H1 (cell line): ENCODE measurements at regions not wholly inside any gene's neighbourhood (a gene's known extent, or its start where the extent isn't known, plus 50 kb on each side); places are given as distances from the start of the nearest gene placed in this dataset.

Experiments
- CTCF ChIA-PET: fragments of 300-600 bp; sonication (Branson Sonifier 250); formaldehyde crosslinking; loops from one replicate; lab custom pipeline; 2021; ENCODE audit not compliant: partially characterized antibody; lab: Charles Lee
- POLR2A ChIA-PET: fragments of 300-600 bp; sonication (Branson Sonifier 250); formaldehyde crosslinking; loops from one replicate; lab custom pipeline; 2021; ENCODE audit warnings: inconsistent platforms; ENCODE audit not compliant: partially characterized antibody; lab: Charles Lee
- DNase-seq, 2 experiments: peaks; one replicate each; pipeline versions ENCODE4 v3.0.0 to v3.0.0-alpha.2; 2010 to 2022; ENCODE audit warnings: low spot score in 2 of 2, low read depth in 1 of 2, mixed read lengths in 1 of 2
- FAIRE-seq: peaks from 2 replicates; lab custom pipeline; 2011; peaks lifted over from hg19 to GRCh38; lab: Jason Lieb, UNC
- H2AFZ ChIP-seq: 2 replicates; pipeline ENCODE4 v1.8.1; 2012; ENCODE audit warnings: low read length, inconsistent platforms
- H2AK5ac ChIP-seq: 2 replicates; pipeline ENCODE4 v1.6.1; 2013; ENCODE audit warnings: low read depth, low read length
- H2BK120ac ChIP-seq: replicated peaks from 2 replicates; pipeline ENCODE3; 2013; ENCODE audit warnings: low read depth, low read length, inconsistent platforms
- H2BK12ac ChIP-seq: 2 replicates; pipeline ENCODE4 v1.6.1; 2013; ENCODE audit warnings: low read depth, low read length
- H2BK15ac ChIP-seq: 2 replicates; pipeline ENCODE4 v1.6.1; 2013; ENCODE audit warnings: low read length
- H2BK20ac ChIP-seq: 2 replicates; pipeline ENCODE4 v1.6.1; 2013; ENCODE audit warnings: low read length
- H2BK5ac ChIP-seq: 2 replicates; pipeline ENCODE4 v1.6.1; 2013; ENCODE audit warnings: low read depth, low read length
- H3K14ac ChIP-seq: 2 replicates; pipeline ENCODE4 v1.6.1; 2013; ENCODE audit warnings: inconsistent platforms; ENCODE audit not compliant: insufficient read length
- H3K18ac ChIP-seq: 2 replicates; pipeline ENCODE4 v1.6.1; 2013; ENCODE audit warnings: low read length; ENCODE audit errors: extremely low read depth
- H3K23ac ChIP-seq: 2 replicates; pipeline ENCODE4 v1.6.1; 2013; ENCODE audit warnings: inconsistent platforms; ENCODE audit not compliant: insufficient read length
- H3K23me2 ChIP-seq: 2 replicates; pipeline ENCODE4 v1.6.1; 2013; ENCODE audit warnings: low read depth, low read length
- H3K27ac ChIP-seq: 2 replicates; pipeline ENCODE4 v1.6.1; 2011; ENCODE audit warnings: low read depth, low read length, inconsistent platforms
- H3K27me3 ChIP-seq, 4 experiments: replicated peaks in 1 of 4; 1 replicate in 1 of 4; 2 replicates in 3 of 4; pipeline versions ENCODE4 v1.6.1 to v1.8.1; 2011 to 2013; ENCODE audit warnings: low read length in 3 of 4, mild to moderate bottlenecking in 3 of 4, inconsistent platforms in 2 of 4, mixed read lengths in 2 of 4, moderate library complexity in 1 of 4; ENCODE audit not compliant: control insufficient read depth in 3 of 4, insufficient read depth in 3 of 4; ENCODE audit errors: extremely low read depth in 1 of 4
- H3K36me3 ChIP-seq, 4 experiments: 2 replicates each; pipeline versions ENCODE4 v1.6.1 to v1.8.1; 2011 to 2013; ENCODE audit warnings: mild to moderate bottlenecking in 4 of 4, low read length in 3 of 4, moderate library complexity in 2 of 4, control low read depth in 1 of 4, inconsistent platforms in 1 of 4; ENCODE audit not compliant: insufficient read depth in 4 of 4, control insufficient read depth in 2 of 4
- H3K4ac ChIP-seq: replicated peaks from 2 replicates; pipeline ENCODE3; 2013; ENCODE audit warnings: low read length, low read depth, mixed read lengths, inconsistent platforms; ENCODE audit not compliant: insufficient read length
- H3K4me1 ChIP-seq, 4 experiments: replicated peaks in 1 of 4; 1 replicate in 1 of 4; 2 replicates in 3 of 4; pipeline versions ENCODE4 v1.6.1 to v1.8.1; 2011 to 2013; ENCODE audit warnings: low read length in 3 of 4, inconsistent platforms in 2 of 4, mixed read lengths in 1 of 4; ENCODE audit not compliant: insufficient read depth in 4 of 4, control insufficient read depth in 3 of 4
- H3K4me2 ChIP-seq, 2 experiments: 2 replicates each; pipeline versions ENCODE4 v1.6.1 to v1.8.1; 2011 to 2013; ENCODE audit warnings: low read depth in 2 of 2, low read length in 2 of 2, control low read depth in 1 of 2, inconsistent platforms in 1 of 2, mild to moderate bottlenecking in 1 of 2; ENCODE audit not compliant: insufficient read depth in 1 of 2
- H3K4me3 ChIP-seq, 4 experiments: fragments of 200-600, 300-600 bp in 1 of 4; sonication (generic), shearing (Covaris generic), sonication (Bioruptor Twin) in 1 of 4; 2 replicates each; pipeline versions ENCODE4 v1.5.1 to v1.8.1; 2011 to 2016; ENCODE audit warnings: low read length in 4 of 4, low read depth in 3 of 4, control low read depth in 2 of 4, inconsistent platforms in 2 of 4, mild to moderate bottlenecking in 2 of 4, mixed read lengths in 1 of 4, moderate library complexity in 1 of 4; ENCODE audit not compliant: insufficient read depth in 2 of 4; ENCODE audit errors: extremely low read depth in 1 of 4
- H3K56ac ChIP-seq: replicated peaks from 2 replicates; pipeline ENCODE3; 2013; ENCODE audit warnings: low read depth, mild to moderate bottlenecking, mixed read lengths, low read length, inconsistent platforms; ENCODE audit not compliant: insufficient read length
- H3K79me1 ChIP-seq: 2 replicates; pipeline ENCODE4 v1.6.1; 2013; ENCODE audit warnings: low read depth, low read length, control low read depth
- H3K79me2 ChIP-seq, 2 experiments: 2 replicates each; pipeline versions ENCODE4 v1.6.1 to v1.8.1; 2012 to 2013; ENCODE audit warnings: low read length in 2 of 2, mild to moderate bottlenecking in 2 of 2, inconsistent platforms in 1 of 2; ENCODE audit not compliant: insufficient read depth in 2 of 2, control insufficient read depth in 1 of 2
- H3K9ac ChIP-seq, 4 experiments: replicated peaks in 1 of 4; 1 replicate in 1 of 4; 2 replicates in 3 of 4; pipeline versions ENCODE4 v1.6.1 to v1.8.1; 2011 to 2013; ENCODE audit warnings: low read depth in 3 of 4, low read length in 3 of 4, control low read depth in 2 of 4, mild to moderate bottlenecking in 2 of 4, moderate library complexity in 2 of 4, inconsistent platforms in 1 of 4; ENCODE audit errors: extremely low read depth in 1 of 4
- H3K9me3 ChIP-seq, 2 experiments: 2 replicates each; pipeline versions ENCODE4 v1.6.1 to v1.8.1; 2012 to 2013; ENCODE audit warnings: mild to moderate bottlenecking in 2 of 2, moderate library complexity in 2 of 2, control low read depth in 1 of 2, inconsistent platforms in 1 of 2, low read depth in 1 of 2, low read length in 1 of 2, mixed read lengths in 1 of 2; ENCODE audit not compliant: insufficient read depth in 2 of 2
- H4K20me1 ChIP-seq, 2 experiments: replicated peaks in 1 of 2; 2 replicates each; pipeline versions ENCODE3 to v1.8.1; 2011 to 2013; ENCODE audit warnings: inconsistent platforms in 2 of 2, low read length in 2 of 2, mild to moderate bottlenecking in 1 of 2; ENCODE audit not compliant: insufficient read depth in 2 of 2, control insufficient read depth in 1 of 2
- H4K5ac ChIP-seq: 2 replicates; pipeline ENCODE4 v1.6.1; 2013; ENCODE audit warnings: low read length, low read depth, mixed read lengths, inconsistent platforms; ENCODE audit not compliant: insufficient read length
- H4K8ac ChIP-seq: 2 replicates; pipeline ENCODE4 v1.8.0; 2013; ENCODE audit warnings: mild to moderate bottlenecking, moderate library complexity, low read length, inconsistent platforms; ENCODE audit not compliant: insufficient read depth; ENCODE audit errors: extremely low read depth
- H4K91ac ChIP-seq: replicated peaks from 2 replicates; pipeline ENCODE3; 2013; ENCODE audit warnings: low read length, mixed read lengths, inconsistent platforms; ENCODE audit not compliant: insufficient read length
- BRCA1 ChIP-seq: IDR thresholded peaks from 2 replicates; pipeline ENCODE4 v1.6.1; 2012; ENCODE audit warnings: low read depth, low read length, improper control_type of control experiment
- CBX5 ChIP-seq: fragments of 300-800, 300-1000 bp; sonication (generic); IDR thresholded peaks from 2 replicates; pipeline ENCODE4 v1.7.1; 2016; ENCODE audit warnings: antibody characterized with exemption, low read length, low read depth
- CHD1 ChIP-seq: IDR thresholded peaks from 2 replicates; pipeline ENCODE4 v1.6.1; 2012; ENCODE audit warnings: low read depth, low read length, improper control_type of control experiment
- CHD2 ChIP-seq: IDR thresholded peaks from 2 replicates; pipeline ENCODE4 v1.6.1; 2012; ENCODE audit warnings: low read length, improper control_type of control experiment
- CREB1 ChIP-seq: IDR thresholded peaks from 2 replicates; pipeline ENCODE4 v1.6.1; 2012; ENCODE audit warnings: inconsistent platforms
- EZH2 ChIP-seq: fragments of 200-600 bp; sonication (generic); IDR thresholded peaks from 2 replicates; pipeline ENCODE4 v1.7.1; 2012; ENCODE audit warnings: low read depth, mild to moderate bottlenecking, moderate library complexity, low read length, inconsistent platforms; ENCODE audit not compliant: severe bottlenecking
- KDM1A ChIP-seq: fragments of 200-600, 300-600 bp; sonication (generic); IDR thresholded peaks from 2 replicates; pipeline ENCODE4 v1.7.1; 2016; ENCODE audit warnings: mild to moderate bottlenecking, low read length, borderline replicate concordance
- POLR2A ChIP-seq, 2 experiments: IDR thresholded peaks; 1 replicate in 1 of 2; 2 replicates in 1 of 2; pipeline ENCODE4 v1.6.1; 2011; ENCODE audit warnings: low read depth in 2 of 2, low read length in 2 of 2, mild to moderate bottlenecking in 2 of 2; ENCODE audit errors: control extremely low read depth in 1 of 2
- POLR2AphosphoS5 ChIP-seq: IDR thresholded peaks from 2 replicates; pipeline ENCODE4 v1.6.1; 2011; ENCODE audit warnings: low read depth, low read length
- RFX5 ChIP-seq: IDR thresholded peaks from 2 replicates; pipeline ENCODE4 v1.6.1; 2011; ENCODE audit warnings: low read depth, low read length, improper control_type of control experiment, borderline replicate concordance
- SIN3A ChIP-seq, 2 experiments: IDR thresholded peaks in 1 of 2; conservative IDR thresholded peaks in 1 of 2; 2 replicates each; pipeline ENCODE4 v1.6.1; 2011 to 2012; ENCODE audit warnings: low read length in 2 of 2, improper control_type of control experiment in 1 of 2, low read depth in 1 of 2, mild to moderate bottlenecking in 1 of 2
- SIRT6 ChIP-seq: IDR thresholded peaks from one replicate; pipeline ENCODE4 v1.7.1; 2012; ENCODE audit warnings: low read length, inconsistent platforms
- SP4 ChIP-seq: IDR thresholded peaks from 2 replicates; pipeline ENCODE4 v1.6.1; 2012; ENCODE audit warnings: low read length, inconsistent platforms
- TEAD4 ChIP-seq: IDR thresholded peaks from 2 replicates; pipeline ENCODE4 v1.6.1; 2012; ENCODE audit warnings: low read depth, low read length, inconsistent platforms, mixed read lengths
- WGBS, 2 experiments: shearing (Covaris generic) in 1 of 2; methylation state at CpG; one replicate each; pipeline versions ENCODE4 v1.1.6 to v1.1.7; 2013 to 2015; ENCODE audit warnings: low lambda C conversion rate in 2 of 2, mixed read lengths in 2 of 2, inconsistent platforms in 1 of 2, low coverage in 1 of 2, missing lambda C conversion rate in 1 of 2; ENCODE audit not compliant: insufficient replicate concordance in 2 of 2, insufficient coverage in 1 of 2, insufficient read length in 1 of 2; ENCODE audit errors: extremely low coverage in 1 of 2, missing lambda C conversion rate in 1 of 2; 5-methylcytosine and 5-hydroxymethylcytosine counted together

DNA sequence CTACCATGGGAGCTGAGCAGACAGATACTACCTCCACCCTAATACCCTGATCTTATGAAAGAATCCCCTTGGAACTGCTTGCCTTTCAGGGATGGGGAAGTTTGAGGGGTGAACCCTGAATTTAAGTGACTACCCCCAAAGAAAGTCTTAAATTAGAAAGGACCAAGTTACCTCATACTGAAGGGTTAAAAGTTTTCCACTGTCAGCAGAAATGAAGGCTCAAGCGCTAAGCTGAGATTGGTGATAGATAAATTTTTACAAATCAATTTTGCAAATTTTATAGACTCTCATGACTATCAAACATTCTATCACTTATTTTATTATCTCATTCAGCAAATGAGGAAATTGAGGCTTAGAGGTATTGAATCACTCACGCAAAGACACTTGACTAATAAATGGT is 233.2 kb upstream of the THSD7B start:
- no peaks in the 10 kb centered on the region for H3K79me1 ChIP-seq
- H2BK12ac ChIP-seq = no peak overlapping the region
- H2BK15ac ChIP-seq = no peak overlapping the region
- no peak overlapping the region for H3K4me3 ChIP-seq
- no peak overlapping the region for H2BK20ac ChIP-seq
- no peak overlapping the region for H2AK5ac ChIP-seq
- H3K56ac ChIP-seq = no peak overlapping the region
- no peak overlapping the region for H2AFZ ChIP-seq
- H3K23me2 ChIP-seq = no peaks in the 10 kb centered on the region; the same call in 1 of the 2 replicates
- H3K27ac ChIP-seq = no peak overlapping the region
- H2BK120ac ChIP-seq = no peak overlapping the region
- H4K8ac ChIP-seq = no peak overlapping the region
- no peak for DNase-seq
- no peak overlapping the region for H3K18ac ChIP-seq
- no peak overlapping the region for H3K9ac ChIP-seq
- no peak overlapping the region for H3K4me2 ChIP-seq
- H3K23ac ChIP-seq = no peak overlapping the region
- ChIA-PET CTCF (no interaction called here), POLR2A (no interaction called here)
- no peaks in the 10 kb centered on the region for H4K20me1 ChIP-seq
- no peaks in the 10 kb centered on the region for H3K4me1 ChIP-seq
- H3K14ac ChIP-seq = no peak overlapping the region
- no peaks in the 10 kb centered on the region for H3K36me3 ChIP-seq
- H3K79me2 ChIP-seq = no peaks in the 10 kb centered on the region
- no peak for TF ChIP-seq CBX5
- no peak for TF ChIP-seq SP4
- TF ChIP-seq BRCA1 = no peak
- TF ChIP-seq CHD1 = no peak
- no peak for TF ChIP-seq SIN3A (conservative IDR thresholded peaks at IDR 0.05 in 1 of 2, IDR thresholded peaks at IDR 0.05 in 1 of 2; ENCODE audit: low read depth in 1 of 2, low read length in 2 of 2)
- no peak for TF ChIP-seq RFX5
- TF ChIP-seq SIRT6 = no peak
- no peak for TF ChIP-seq CHD2
- TF ChIP-seq POLR2AphosphoS5 = no peak
- TF ChIP-seq CREB1 = no peak
- TF ChIP-seq POLR2A (IDR thresholded peaks at IDR 0.05; ENCODE audit: control extremely low read depth in 1 of 2, low read depth in 2 of 2, low read length in 2 of 2) = no peak
- TF ChIP-seq KDM1A = no peak
- no peak for TF ChIP-seq TEAD4
- TF ChIP-seq EZH2 = no peak
- no peaks in the 10 kb centered on the region for H3K9me3 ChIP-seq
- WGBS, 2 experiments = 94% methylated on average over 2 of the region's 2 CpGs; no CpG with 5 or more reads in 1 of the 2 experiments
- H3K27me3 ChIP-seq = peaks cover 0 to 1% (median 0%) of the 10 kb centered on the region in 4 experiments; a peak in 1 of 7 replicates
- no peak overlapping the region for H2BK5ac ChIP-seq
- H3K4ac ChIP-seq = no peak overlapping the region
- FAIRE-seq = no peak
- H4K5ac ChIP-seq = no peak overlapping the region
- no peak overlapping the region for H4K91ac ChIP-seq
